RWPE2 (cell line): ENCODE measurements at regions not wholly inside any gene's neighbourhood (a gene's known extent, or its start where the extent isn't known, plus 50 kb on each side); places are given as distances from the start of the nearest gene placed in this dataset.

Source experiments
- ATAC-seq: fragments of 200-7000 bp; cut with Tn5 transposase; 3 replicates; pipeline ENCODE4 v1.9.1; 2021; ENCODE audit warnings: low read depth
- DNase-seq: peaks from one replicate; pipeline ENCODE4 v3.0.0-alpha.2; 2020; ENCODE audit warnings: low spot score
- H3K27ac ChIP-seq: fragments of 450-650 bp; 2 replicates; pipeline ENCODE4 v1.5.1; 2017; ENCODE audit warnings: mild to moderate bottlenecking; ENCODE audit not compliant: poor library complexity, severe bottlenecking
- H3K27me3 ChIP-seq: fragments of 250-450 bp; sonication (Bioruptor Pico); 2 replicates; pipeline ENCODE4 v1.5.1; 2021; ENCODE audit warnings: mild to moderate bottlenecking, moderate library complexity; ENCODE audit not compliant: insufficient read depth, poor library complexity, severe bottlenecking
- H3K36me3 ChIP-seq: fragments of 250-450 bp; sonication (Bioruptor Pico); 2 replicates; pipeline ENCODE4 v1.5.1; 2020; ENCODE audit warnings: low read depth, mild to moderate bottlenecking, moderate library complexity
- H3K4me1 ChIP-seq: fragments of 250-450 bp; sonication (Bioruptor Pico); 2 replicates; pipeline ENCODE4 v1.5.1; 2021; ENCODE audit warnings: mild to moderate bottlenecking, moderate library complexity; ENCODE audit not compliant: insufficient read depth, poor library complexity, severe bottlenecking
- H3K4me3 ChIP-seq: fragments of 250-450 bp; sonication (Bioruptor Pico); 2 replicates; pipeline ENCODE4 v1.5.1; 2021; ENCODE audit warnings: mild to moderate bottlenecking, moderate library complexity; ENCODE audit not compliant: severe bottlenecking
- H3K9me3 ChIP-seq: fragments of 250-450 bp; sonication (Bioruptor Pico); 2 replicates; pipeline ENCODE4 v1.5.1; 2021; ENCODE audit warnings: mild to moderate bottlenecking, moderate library complexity; ENCODE audit not compliant: severe bottlenecking
- TF ChIP-seq, protein P1 (sequence below): fragments of 450-650 bp; IDR thresholded peaks from one replicate; pipeline ENCODE4 v1.5.1; 2017; ENCODE audit warnings: mild to moderate bottlenecking, moderate library complexity; ENCODE audit not compliant: poor library complexity, severe bottlenecking

- H3K4me1 ChIP-seq: peaks cover 4% of the 10 kb centered on the region
- H3K4me3 ChIP-seq: no peak overlapping the region
- ATAC-seq (no peak), DNase-seq (no peak)
- TF ChIP-seq, protein P1, sequence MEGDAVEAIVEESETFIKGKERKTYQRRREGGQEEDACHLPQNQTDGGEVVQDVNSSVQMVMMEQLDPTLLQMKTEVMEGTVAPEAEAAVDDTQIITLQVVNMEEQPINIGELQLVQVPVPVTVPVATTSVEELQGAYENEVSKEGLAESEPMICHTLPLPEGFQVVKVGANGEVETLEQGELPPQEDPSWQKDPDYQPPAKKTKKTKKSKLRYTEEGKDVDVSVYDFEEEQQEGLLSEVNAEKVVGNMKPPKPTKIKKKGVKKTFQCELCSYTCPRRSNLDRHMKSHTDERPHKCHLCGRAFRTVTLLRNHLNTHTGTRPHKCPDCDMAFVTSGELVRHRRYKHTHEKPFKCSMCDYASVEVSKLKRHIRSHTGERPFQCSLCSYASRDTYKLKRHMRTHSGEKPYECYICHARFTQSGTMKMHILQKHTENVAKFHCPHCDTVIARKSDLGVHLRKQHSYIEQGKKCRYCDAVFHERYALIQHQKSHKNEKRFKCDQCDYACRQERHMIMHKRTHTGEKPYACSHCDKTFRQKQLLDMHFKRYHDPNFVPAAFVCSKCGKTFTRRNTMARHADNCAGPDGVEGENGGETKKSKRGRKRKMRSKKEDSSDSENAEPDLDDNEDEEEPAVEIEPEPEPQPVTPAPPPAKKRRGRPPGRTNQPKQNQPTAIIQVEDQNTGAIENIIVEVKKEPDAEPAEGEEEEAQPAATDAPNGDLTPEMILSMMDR: no peak
- H3K36me3 ChIP-seq: no peaks in the 10 kb centered on the region
- H3K9me3 ChIP-seq: no peaks in the 10 kb centered on the region
- H3K27me3 ChIP-seq: no peaks in the 10 kb centered on the region
- H3K27ac ChIP-seq: no peak overlapping the region
These were observed 208.0 kb downstream of the HAUS1 start for GRCh38 chr18:46312221-46312620.

GRCh38 chr18:46313521-46313920 is 209.3 kb downstream of the HAUS1 start:
- no peak overlapping the region for H3K27ac ChIP-seq
- H3K27me3 ChIP-seq: no peaks in the 10 kb centered on the region
- DNase-seq (no peak), ATAC-seq (no peak)
- no peaks in the 10 kb centered on the region for H3K9me3 ChIP-seq
- peaks cover 4% of the 10 kb centered on the region for H3K4me1 ChIP-seq
- TF ChIP-seq, protein P1: no peak
- no peaks in the 10 kb centered on the region for H3K36me3 ChIP-seq
- H3K4me3 ChIP-seq: no peak overlapping the region

- Histone ChIP-seq H3K27me3 (no peaks in the 10 kb centered on the region), H3K36me3 (no peaks in the 10 kb centered on the region), H3K4me3 (no peak overlapping the region), H3K27ac (no peak overlapping the region), H3K9me3 (no peaks in the 10 kb centered on the region), H3K4me1 (peaks cover 4% of the 10 kb centered on the region)
- TF ChIP-seq, protein P1: no peak
- no peak for DNase-seq
- ATAC-seq: no peak
These were observed 209.8 kb downstream of the HAUS1 start for GRCh38 chr18:46314011-46314410.

DNA sequence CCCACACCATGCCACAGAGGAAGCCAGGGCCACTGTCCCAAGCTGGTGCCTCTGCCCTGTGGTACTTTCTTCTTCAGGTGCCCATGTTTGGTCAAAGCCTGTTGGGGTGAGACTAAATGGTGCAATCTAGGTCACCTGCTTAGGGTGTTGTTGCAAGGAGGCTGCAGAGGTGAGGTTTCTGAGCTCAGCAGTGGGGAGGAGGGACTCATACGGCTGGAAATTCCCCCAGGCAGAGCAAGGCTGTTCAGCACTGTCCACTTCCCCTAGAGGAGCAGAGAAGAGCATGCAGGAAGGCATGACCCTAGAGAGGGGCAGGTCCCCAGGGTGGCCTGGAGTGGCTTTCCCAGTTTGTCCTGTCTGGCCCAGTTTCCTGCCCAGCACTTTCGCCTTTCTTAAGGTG is 211.0 kb downstream of the HAUS1 start:
- peaks cover 3% of the 10 kb centered on the region for H3K4me1 ChIP-seq
- H3K27ac ChIP-seq: no peak overlapping the region
- no peaks in the 10 kb centered on the region for H3K27me3 ChIP-seq
- no peak for ATAC-seq
- H3K9me3 ChIP-seq: no peaks in the 10 kb centered on the region
- no peaks in the 10 kb centered on the region for H3K36me3 ChIP-seq
- DNase-seq: no peak
- TF ChIP-seq, protein P1: no peak
- H3K4me3 ChIP-seq: no peak overlapping the region

- TF ChIP-seq, protein P1: no peak
- no peaks in the 10 kb centered on the region for H3K9me3 ChIP-seq
- H3K27me3 ChIP-seq: no peaks in the 10 kb centered on the region
- H3K4me1 ChIP-seq: peaks cover 35% of the 10 kb centered on the region
- H3K27ac ChIP-seq: no peak overlapping the region
- DNase-seq: no peak
- H3K4me3 ChIP-seq: no peak overlapping the region
- no peaks in the 10 kb centered on the region for H3K36me3 ChIP-seq
- no peak for ATAC-seq
These were observed 214.2 kb downstream of the HAUS1 start for GRCh38 chr18:46318356-46318755.
